WTC11 (cell line): ENCODE measurements at regions not wholly inside any gene's neighbourhood (a gene's known extent, or its start where the extent isn't known, plus 50 kb on each side); places are given as distances from the start of the nearest gene placed in this dataset.

ENCODE experiments used
- ATAC-seq: fragments of 200-7000 bp; cut with Tn5 transposase; 2 replicates; pipeline ENCODE4 v1.10.0; 2021; ENCODE audit warnings: mild to moderate bottlenecking, moderate library complexity
- CTCF ChIA-PET: fragments of 300-600 bp; sonication (Branson Sonifier 250); formaldehyde crosslinking; loops from one replicate; lab custom pipeline; 2021; ENCODE audit warnings: antibody characterized with exemption; lab: Charles Lee
- POLR2A ChIA-PET: fragments of 350-600 bp; sonication (Branson Sonifier 250); formaldehyde crosslinking; loops from one replicate; lab custom pipeline; 2021; ENCODE audit warnings: antibody characterized with exemption; lab: Charles Lee
- DNase-seq: peaks from one replicate; pipeline ENCODE4 v3.0.0; 2021; ENCODE audit warnings: low spot score
- H3K27ac Mint-ChIP-seq: 2 replicates; pipeline ENCODE4 v1.8.0; 2021; ENCODE audit warnings: mixed read lengths
- H3K27me3 Mint-ChIP-seq: 2 replicates; pipeline ENCODE4 v1.8.0; 2021; ENCODE audit warnings: low read depth, mild to moderate bottlenecking, moderate library complexity, mixed read lengths
- H3K36me3 Mint-ChIP-seq: 2 replicates; pipeline ENCODE4 v1.8.0; 2021; ENCODE audit warnings: mixed read lengths
- H3K4me1 Mint-ChIP-seq: 2 replicates; pipeline ENCODE4 v1.8.0; 2022; ENCODE audit warnings: mixed read lengths
- H3K4me3 Mint-ChIP-seq: 2 replicates; pipeline ENCODE4 v1.8.0; 2021; ENCODE audit warnings: mild to moderate bottlenecking, moderate library complexity, mixed read lengths
- H3K9me3 Mint-ChIP-seq: 2 replicates; pipeline ENCODE4 v1.8.0; 2021; ENCODE audit warnings: mixed read lengths
- EMX1 ChIP-seq: fragments of 250-450 bp; sonication (Bioruptor Pico); IDR thresholded peaks from 2 replicates; pipeline ENCODE4 v1.8.0; 2021; ENCODE audit warnings: mild to moderate bottlenecking
- FOXK1 ChIP-seq: sonication (generic); formaldehyde crosslinking; IDR thresholded peaks from 2 replicates; pipeline ENCODE4 v1.8.0; 2022; ENCODE audit warnings: mild to moderate bottlenecking, moderate library complexity, missing genetic modification reagents
- HMGA2 ChIP-seq: fragments of 250-450 bp; sonication (Bioruptor Pico); IDR thresholded peaks from 2 replicates; pipeline ENCODE4 v1.4.0; 2021; ENCODE audit warnings: mild to moderate bottlenecking, moderate library complexity
- JUN ChIP-seq: sonication (generic); formaldehyde crosslinking; IDR thresholded peaks from 2 replicates; pipeline ENCODE4 v1.8.0; 2023; ENCODE audit warnings: mild to moderate bottlenecking, missing genetic modification reagents
- MXD4 ChIP-seq: fragments of 250-450 bp; sonication (Bioruptor Pico); IDR thresholded peaks from 2 replicates; pipeline ENCODE4 v1.8.0; 2021; ENCODE audit warnings: mild to moderate bottlenecking, moderate library complexity, borderline replicate concordance
- MYBL2 ChIP-seq: sonication (generic); formaldehyde crosslinking; IDR thresholded peaks from 2 replicates; pipeline ENCODE4 v1.8.1; 2023; ENCODE audit warnings: mild to moderate bottlenecking, moderate library complexity, missing genetic modification reagents
- NFATC4 ChIP-seq: fragments of 250-450 bp; sonication (Bioruptor Pico); IDR thresholded peaks from 2 replicates; pipeline ENCODE4 v1.9.0; 2021; ENCODE audit warnings: mild to moderate bottlenecking
- NR2C2 ChIP-seq: sonication (generic); formaldehyde crosslinking; IDR thresholded peaks from 2 replicates; pipeline ENCODE4 v1.8.0; 2022; ENCODE audit warnings: mild to moderate bottlenecking, missing genetic modification reagents
- NR3C1 ChIP-seq: sonication (generic); formaldehyde crosslinking; conservative IDR thresholded peaks from 2 replicates; pipeline ENCODE4 v1.8.1; 2023; ENCODE audit warnings: low read depth, mild to moderate bottlenecking, missing genetic modification reagents
- RELA ChIP-seq: sonication (generic); formaldehyde crosslinking; IDR thresholded peaks from 2 replicates; pipeline ENCODE4 v1.8.1; 2022; ENCODE audit warnings: missing genetic modification reagents, mild to moderate bottlenecking, borderline replicate concordance
- RORB ChIP-seq: fragments of 250-450 bp; sonication (Bioruptor Pico); IDR thresholded peaks from 2 replicates; pipeline ENCODE4 v1.9.0; 2021; ENCODE audit warnings: mild to moderate bottlenecking
- SMAD3 ChIP-seq: sonication (generic); formaldehyde crosslinking; IDR thresholded peaks from 2 replicates; pipeline ENCODE4 v1.8.0; 2022; ENCODE audit warnings: missing genetic modification reagents, mild to moderate bottlenecking, borderline replicate concordance
- SOX15 ChIP-seq: fragments of 250-450 bp; sonication (Bioruptor Pico); IDR thresholded peaks from 2 replicates; pipeline ENCODE4 v1.9.0; 2021; ENCODE audit warnings: mild to moderate bottlenecking
- TEAD1 ChIP-seq: sonication (generic); formaldehyde crosslinking; IDR thresholded peaks from 2 replicates; pipeline ENCODE4 v1.8.0; 2022; ENCODE audit warnings: mild to moderate bottlenecking, missing genetic modification reagents
- TEAD4 ChIP-seq: sonication (generic); formaldehyde crosslinking; IDR thresholded peaks from 2 replicates; pipeline ENCODE4 v1.8.0; 2022; ENCODE audit warnings: mild to moderate bottlenecking, missing genetic modification reagents
- ZNF121 ChIP-seq: sonication (generic); formaldehyde crosslinking; IDR thresholded peaks from 2 replicates; pipeline ENCODE4 v1.8.0; 2023; ENCODE audit warnings: missing genetic modification reagents
- ZNF423 ChIP-seq: fragments of 250-450 bp; sonication (Bioruptor Pico); IDR thresholded peaks from 2 replicates; pipeline ENCODE4 v2.1.2; 2022; ENCODE audit warnings: mild to moderate bottlenecking, moderate library complexity
- ZNF671 ChIP-seq: fragments of 250-450 bp; sonication (Bioruptor Pico); IDR thresholded peaks from 2 replicates; pipeline ENCODE4 v1.8.0; 2021; ENCODE audit warnings: mild to moderate bottlenecking
- TF ChIP-seq, protein P1 (sequence below): sonication (generic); formaldehyde crosslinking; IDR thresholded peaks from 2 replicates; pipeline ENCODE4 v1.8.0; 2022; ENCODE audit warnings: mild to moderate bottlenecking, missing genetic modification reagents
- TF ChIP-seq, protein P2 (sequence below): sonication (generic); formaldehyde crosslinking; IDR thresholded peaks from 2 replicates; pipeline ENCODE4 v1.8.1; 2023; ENCODE audit warnings: mild to moderate bottlenecking, missing genetic modification reagents
- TF ChIP-seq, protein P3 (sequence below): sonication (generic); formaldehyde crosslinking; IDR thresholded peaks from 2 replicates; pipeline ENCODE4 v1.8.1; 2023; ENCODE audit warnings: mild to moderate bottlenecking, missing genetic modification reagents, moderate library complexity
- TF ChIP-seq, protein P4 (sequence below): sonication (generic); formaldehyde crosslinking; IDR thresholded peaks from 2 replicates; pipeline ENCODE4 v1.8.1; 2022; ENCODE audit warnings: mild to moderate bottlenecking, missing genetic modification reagents, moderate library complexity, borderline replicate concordance
- TF ChIP-seq, protein P5 (sequence below): sonication (generic); formaldehyde crosslinking; IDR thresholded peaks from 2 replicates; pipeline ENCODE4 v1.8.1; 2022; ENCODE audit warnings: low read depth, missing genetic modification reagents, borderline replicate concordance
- TF ChIP-seq, protein P6 (sequence below): fragments of 250-450 bp; sonication (Bioruptor Pico); IDR thresholded peaks from 2 replicates; pipeline ENCODE4 v1.9.0; 2021; ENCODE audit warnings: mild to moderate bottlenecking

DNA sequence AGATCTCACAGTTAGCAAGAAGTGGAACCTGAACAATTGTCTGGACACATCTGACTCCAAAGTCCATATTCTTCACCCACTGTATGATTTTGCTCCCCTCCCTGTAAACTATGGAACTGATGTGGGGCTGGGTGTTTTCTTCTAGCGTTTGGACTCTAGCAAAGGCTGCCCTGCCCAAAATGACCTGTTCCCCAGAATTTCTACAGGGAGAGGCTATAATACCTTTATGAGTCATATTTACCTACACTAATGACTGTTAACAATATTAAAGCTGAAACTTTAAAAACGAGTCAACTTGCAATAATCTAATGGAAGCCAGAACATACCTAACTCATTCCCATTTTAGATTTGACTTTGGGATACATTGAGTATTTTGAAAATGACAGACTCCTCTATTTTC, 531.2 kb upstream of the CFAP20DC start:
- H3K4me1 Mint-ChIP-seq: no peaks in the 10 kb centered on the region
- H3K36me3 Mint-ChIP-seq: peaks cover 17% of the 10 kb centered on the region
- ChIA-PET POLR2A (no interaction called here), CTCF (no interaction called here)
- no peak for DNase-seq
- H3K27me3 Mint-ChIP-seq: 0 out of 2 replicates have a peak, but pooled peaks cover 3% of the 10 kb centered on the region
- no peak overlapping the region for H3K4me3 Mint-ChIP-seq
- ATAC-seq: no peak
- peaks cover 27% of the 10 kb centered on the region for H3K9me3 Mint-ChIP-seq
- H3K27ac Mint-ChIP-seq: no peak overlapping the region
- no peak for TF ChIP-seq JUN (CRISPR knock-in tag)

DNA sequence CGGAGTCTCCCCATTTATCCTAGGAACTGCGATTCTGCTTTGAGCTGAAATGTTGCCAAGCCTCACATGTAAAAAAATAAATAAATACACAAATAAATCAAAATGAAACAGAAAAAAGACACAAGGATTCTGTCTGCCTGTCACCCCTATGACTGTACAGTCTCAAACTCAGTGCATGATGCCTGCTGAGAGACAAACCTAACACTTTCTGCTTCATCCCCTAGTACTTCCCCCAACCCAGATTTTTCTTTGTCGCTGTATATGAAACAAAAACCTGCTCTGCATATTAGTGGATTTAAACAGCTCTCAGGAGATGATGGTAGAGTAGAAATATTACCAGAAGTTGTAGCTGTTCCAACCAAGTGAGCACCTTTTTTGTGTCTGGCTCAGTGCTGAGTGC, 530.7 kb upstream of the CFAP20DC start:
- H3K4me3 Mint-ChIP-seq: no peak overlapping the region
- ATAC-seq: no peak
- no peak for DNase-seq
- no peaks in the 10 kb centered on the region for H3K4me1 Mint-ChIP-seq
- TF ChIP-seq NFATC4 (CRISPR knock-in tag) (no peak), MYBL2 (no peak), ZNF423 (CRISPR knock-in tag) (no peak), MXD4 (CRISPR knock-in tag) (no peak), TEAD1 (CRISPR knock-in tag) (no peak), EMX1 (no peak), FOXK1 (CRISPR knock-in tag) (no peak), ZNF121 (no peak), ZNF671 (CRISPR knock-in tag) (no peak), NR2C2 (CRISPR knock-in tag) (no peak), SOX15 (CRISPR knock-in tag) (no peak), SMAD3 (CRISPR knock-in tag) (no peak), RORB (CRISPR knock-in tag) (no peak), HMGA2 (CRISPR knock-in tag) (no peak), NR3C1 (no peak), TEAD4 (CRISPR knock-in tag) (no peak)
- TF ChIP-seq, protein P1, sequence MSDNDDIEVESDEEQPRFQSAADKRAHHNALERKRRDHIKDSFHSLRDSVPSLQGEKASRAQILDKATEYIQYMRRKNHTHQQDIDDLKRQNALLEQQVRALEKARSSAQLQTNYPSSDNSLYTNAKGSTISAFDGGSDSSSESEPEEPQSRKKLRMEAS (CRISPR knock-in tag): no peak
- TF ChIP-seq, protein P2, sequence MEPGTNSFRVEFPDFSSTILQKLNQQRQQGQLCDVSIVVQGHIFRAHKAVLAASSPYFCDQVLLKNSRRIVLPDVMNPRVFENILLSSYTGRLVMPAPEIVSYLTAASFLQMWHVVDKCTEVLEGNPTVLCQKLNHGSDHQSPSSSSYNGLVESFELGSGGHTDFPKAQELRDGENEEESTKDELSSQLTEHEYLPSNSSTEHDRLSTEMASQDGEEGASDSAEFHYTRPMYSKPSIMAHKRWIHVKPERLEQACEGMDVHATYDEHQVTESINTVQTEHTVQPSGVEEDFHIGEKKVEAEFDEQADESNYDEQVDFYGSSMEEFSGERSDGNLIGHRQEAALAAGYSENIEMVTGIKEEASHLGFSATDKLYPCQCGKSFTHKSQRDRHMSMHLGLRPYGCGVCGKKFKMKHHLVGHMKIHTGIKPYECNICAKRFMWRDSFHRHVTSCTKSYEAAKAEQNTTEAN (CRISPR knock-in tag): no peak
- TF ChIP-seq, protein P3, sequence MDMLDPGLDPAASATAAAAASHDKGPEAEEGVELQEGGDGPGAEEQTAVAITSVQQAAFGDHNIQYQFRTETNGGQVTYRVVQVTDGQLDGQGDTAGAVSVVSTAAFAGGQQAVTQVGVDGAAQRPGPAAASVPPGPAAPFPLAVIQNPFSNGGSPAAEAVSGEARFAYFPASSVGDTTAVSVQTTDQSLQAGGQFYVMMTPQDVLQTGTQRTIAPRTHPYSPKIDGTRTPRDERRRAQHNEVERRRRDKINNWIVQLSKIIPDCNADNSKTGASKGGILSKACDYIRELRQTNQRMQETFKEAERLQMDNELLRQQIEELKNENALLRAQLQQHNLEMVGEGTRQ: no peak
- TF ChIP-seq, protein P4, sequence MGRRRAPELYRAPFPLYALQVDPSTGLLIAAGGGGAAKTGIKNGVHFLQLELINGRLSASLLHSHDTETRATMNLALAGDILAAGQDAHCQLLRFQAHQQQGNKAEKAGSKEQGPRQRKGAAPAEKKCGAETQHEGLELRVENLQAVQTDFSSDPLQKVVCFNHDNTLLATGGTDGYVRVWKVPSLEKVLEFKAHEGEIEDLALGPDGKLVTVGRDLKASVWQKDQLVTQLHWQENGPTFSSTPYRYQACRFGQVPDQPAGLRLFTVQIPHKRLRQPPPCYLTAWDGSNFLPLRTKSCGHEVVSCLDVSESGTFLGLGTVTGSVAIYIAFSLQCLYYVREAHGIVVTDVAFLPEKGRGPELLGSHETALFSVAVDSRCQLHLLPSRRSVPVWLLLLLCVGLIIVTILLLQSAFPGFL (CRISPR knock-in tag): no peak
- no peak overlapping the region for H3K27ac Mint-ChIP-seq
- CTCF ChIA-PET: no interaction called here
- POLR2A ChIA-PET: no interaction called here
- H3K9me3 Mint-ChIP-seq: peaks cover 23% of the 10 kb centered on the region
- peaks cover 14% of the 10 kb centered on the region for H3K36me3 Mint-ChIP-seq
- 0 out of 2 replicates have a peak, but pooled peaks cover 3% of the 10 kb centered on the region for H3K27me3 Mint-ChIP-seq

DNA sequence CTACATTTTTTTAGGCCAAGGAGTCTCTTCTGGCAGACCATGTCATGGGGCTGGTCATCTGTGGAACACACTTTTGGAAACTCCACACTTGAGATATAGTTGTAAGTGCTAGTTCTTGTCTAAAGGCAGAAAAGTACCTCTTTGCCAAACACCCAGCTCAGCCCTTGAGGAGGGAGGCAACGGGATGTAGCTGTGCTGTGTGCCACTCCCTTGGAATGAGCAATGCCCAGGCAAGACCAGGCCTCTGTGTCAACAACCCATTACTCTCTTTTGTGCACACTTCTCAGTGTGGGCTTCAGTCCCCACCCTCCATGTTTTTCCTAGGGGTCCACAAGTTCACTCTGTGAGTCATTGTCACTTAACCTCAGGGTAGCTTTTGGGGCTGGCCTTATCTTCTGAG, 528.3 kb upstream of the CFAP20DC start:
- Mint-ChIP-seq H3K36me3 (peaks cover 11% of the 10 kb centered on the region), H3K9me3 (peaks cover 16% of the 10 kb centered on the region), H3K4me3 (no peak overlapping the region), H3K27ac (no peak overlapping the region), H3K27me3 (0 out of 2 replicates have a peak, but pooled peaks cover 3% of the 10 kb centered on the region), H3K4me1 (no peaks in the 10 kb centered on the region)
- no peak for DNase-seq
- POLR2A ChIA-PET: no interaction called here
- CTCF ChIA-PET: interaction anchor here (1.5 kb wide), 1 partner anchor 280 kb away, joined by 6 read pairs; no protein-coding TSS in a partner anchor
- ATAC-seq: no peak
- TF ChIP-seq, protein P5, sequence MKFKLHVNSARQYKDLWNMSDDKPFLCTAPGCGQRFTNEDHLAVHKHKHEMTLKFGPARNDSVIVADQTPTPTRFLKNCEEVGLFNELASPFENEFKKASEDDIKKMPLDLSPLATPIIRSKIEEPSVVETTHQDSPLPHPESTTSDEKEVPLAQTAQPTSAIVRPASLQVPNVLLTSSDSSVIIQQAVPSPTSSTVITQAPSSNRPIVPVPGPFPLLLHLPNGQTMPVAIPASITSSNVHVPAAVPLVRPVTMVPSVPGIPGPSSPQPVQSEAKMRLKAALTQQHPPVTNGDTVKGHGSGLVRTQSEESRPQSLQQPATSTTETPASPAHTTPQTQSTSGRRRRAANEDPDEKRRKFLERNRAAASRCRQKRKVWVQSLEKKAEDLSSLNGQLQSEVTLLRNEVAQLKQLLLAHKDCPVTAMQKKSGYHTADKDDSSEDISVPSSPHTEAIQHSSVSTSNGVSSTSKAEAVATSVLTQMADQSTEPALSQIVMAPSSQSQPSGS (CRISPR knock-in tag): no peak
- no peak for TF ChIP-seq RELA (CRISPR knock-in tag)
- TF ChIP-seq, protein P6, sequence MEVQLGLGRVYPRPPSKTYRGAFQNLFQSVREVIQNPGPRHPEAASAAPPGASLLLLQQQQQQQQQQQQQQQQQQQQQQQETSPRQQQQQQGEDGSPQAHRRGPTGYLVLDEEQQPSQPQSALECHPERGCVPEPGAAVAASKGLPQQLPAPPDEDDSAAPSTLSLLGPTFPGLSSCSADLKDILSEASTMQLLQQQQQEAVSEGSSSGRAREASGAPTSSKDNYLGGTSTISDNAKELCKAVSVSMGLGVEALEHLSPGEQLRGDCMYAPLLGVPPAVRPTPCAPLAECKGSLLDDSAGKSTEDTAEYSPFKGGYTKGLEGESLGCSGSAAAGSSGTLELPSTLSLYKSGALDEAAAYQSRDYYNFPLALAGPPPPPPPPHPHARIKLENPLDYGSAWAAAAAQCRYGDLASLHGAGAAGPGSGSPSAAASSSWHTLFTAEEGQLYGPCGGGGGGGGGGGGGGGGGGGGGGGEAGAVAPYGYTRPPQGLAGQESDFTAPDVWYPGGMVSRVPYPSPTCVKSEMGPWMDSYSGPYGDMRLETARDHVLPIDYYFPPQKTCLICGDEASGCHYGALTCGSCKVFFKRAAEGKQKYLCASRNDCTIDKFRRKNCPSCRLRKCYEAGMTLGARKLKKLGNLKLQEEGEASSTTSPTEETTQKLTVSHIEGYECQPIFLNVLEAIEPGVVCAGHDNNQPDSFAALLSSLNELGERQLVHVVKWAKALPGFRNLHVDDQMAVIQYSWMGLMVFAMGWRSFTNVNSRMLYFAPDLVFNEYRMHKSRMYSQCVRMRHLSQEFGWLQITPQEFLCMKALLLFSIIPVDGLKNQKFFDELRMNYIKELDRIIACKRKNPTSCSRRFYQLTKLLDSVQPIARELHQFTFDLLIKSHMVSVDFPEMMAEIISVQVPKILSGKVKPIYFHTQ (CRISPR knock-in tag): no peak
- TF ChIP-seq, protein P1 (CRISPR knock-in tag): no peak
- TF ChIP-seq HMGA2 (CRISPR knock-in tag): no peak
